Kidney (tissue), 13 donors: ENCODE measurements at regions not wholly inside any gene's neighbourhood (a gene's known extent, or its start where the extent isn't known, plus 50 kb on each side); places are given as distances from the start of the nearest gene placed in this dataset.
"Not testable (repeated sequence)": the region's sequence is repeated elsewhere in the genome, so short reads cannot be mapped to it uniquely, and the experiment has no call there.

Source experiments
- DNase-seq, 5 donors: peaks; one replicate each; pipeline ENCODE4 v3.0.0-alpha.2; 2013 to 2020
- FAIRE-seq: peaks from 2 replicates; lab custom pipeline; 2012; peaks lifted over from hg19 to GRCh38; lab: Jason Lieb, UNC
- H3K27ac ChIP-seq, 2 donors: one replicate each; pipeline ENCODE4 v1.7.0; 2013; ENCODE audit warnings: low read depth in 2 of 2, low read length in 2 of 2, inconsistent platforms in 1 of 2
- H3K27me3 ChIP-seq: one replicate; pipeline ENCODE4 v1.7.1; 2013; ENCODE audit warnings: low read length, inconsistent platforms; ENCODE audit not compliant: control insufficient read depth, insufficient read depth
- H3K36me3 ChIP-seq, 3 donors: one replicate each; pipeline versions ENCODE4 v1.7.0 to v1.7.1; 2013; ENCODE audit warnings: low read length in 3 of 3, control low read depth in 1 of 3, inconsistent platforms in 1 of 3; ENCODE audit not compliant: insufficient read depth in 3 of 3, control insufficient read depth in 2 of 3
- H3K4me1 ChIP-seq, 3 donors: one replicate each; pipeline versions ENCODE4 v1.7.0 to v1.7.1; 2013; ENCODE audit warnings: low read length in 3 of 3, inconsistent platforms in 1 of 3, low read depth in 1 of 3; ENCODE audit not compliant: control insufficient read depth in 2 of 3, insufficient read depth in 2 of 3
- H3K4me3 ChIP-seq, 3 donors: one replicate each; pipeline versions ENCODE4 v1.7.0 to v1.8.1; 2013; ENCODE audit warnings: low read length in 3 of 3, control low read depth in 1 of 3, inconsistent platforms in 1 of 3
- H3K9ac ChIP-seq, 3 donors: one replicate each; pipeline versions ENCODE4 v1.7.0 to v1.7.1; 2013; ENCODE audit warnings: low read length in 3 of 3, control low read depth in 1 of 3, inconsistent platforms in 1 of 3
- H3K9me3 ChIP-seq, 3 donors: one replicate each; pipeline versions ENCODE4 v1.7.0 to v1.7.1; 2013; ENCODE audit warnings: low read length in 3 of 3, control low read depth in 1 of 3, inconsistent platforms in 1 of 3; ENCODE audit not compliant: control insufficient read depth in 2 of 3, insufficient read depth in 1 of 3
- CTCF ChIP-seq: IDR thresholded peaks from 3 replicates; pipeline ENCODE4 v1.5.1; 2012; ENCODE audit warnings: mild to moderate bottlenecking, moderate library complexity, borderline replicate concordance; ENCODE audit not compliant: insufficient read depth; ENCODE audit errors: extremely low read depth
- intact Hi-C: fragments of 100-400 bp; cut with DNase I; formaldehyde crosslinking; loops from one replicate; pipeline ENCODE4 v1.11.1; 2022
- donor health status: control.
- donor health status: control.
- donor health status: control.
- donor health status: control.
- donor health status: control.
- donor health status: DM: yes; HTN: yes; CAD: no.
- donor health status: Normal renal cell carcinoma (clear cell type).

DNA sequence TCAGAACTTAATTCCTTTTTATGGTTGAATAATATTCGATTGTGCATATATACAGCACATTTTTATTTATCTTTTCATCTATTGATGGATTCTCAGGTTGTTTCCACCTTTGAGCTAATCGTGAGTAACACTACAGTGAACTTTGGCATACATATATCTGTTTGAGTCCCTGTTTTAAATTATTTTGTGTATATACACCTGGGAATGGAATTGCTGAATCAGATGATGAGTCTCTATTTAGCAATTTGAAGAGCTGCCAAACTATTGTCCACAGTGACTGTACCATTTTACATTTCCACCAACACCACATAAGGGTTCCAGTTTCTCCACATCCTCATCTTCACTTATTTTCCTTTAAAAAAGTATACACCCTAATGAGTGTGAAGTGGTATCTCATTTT lies 166.2 kb upstream of the FGF13 start:
- no peaks in the 10 kb centered on the region for H3K36me3 ChIP-seq
- H3K9ac ChIP-seq: no peak overlapping the region
- intact Hi-C loops: no loop called here
- FAIRE-seq (no peak), DNase-seq (no peak)
- H3K27me3 ChIP-seq: no peaks in the 10 kb centered on the region
- TF ChIP-seq CTCF: no peak
- H3K27ac ChIP-seq: no peak overlapping the region
- no peak overlapping the region for H3K4me3 ChIP-seq
- H3K9me3 ChIP-seq: no peaks in the 10 kb centered on the region
- no peaks in the 10 kb centered on the region for H3K4me1 ChIP-seq

DNA sequence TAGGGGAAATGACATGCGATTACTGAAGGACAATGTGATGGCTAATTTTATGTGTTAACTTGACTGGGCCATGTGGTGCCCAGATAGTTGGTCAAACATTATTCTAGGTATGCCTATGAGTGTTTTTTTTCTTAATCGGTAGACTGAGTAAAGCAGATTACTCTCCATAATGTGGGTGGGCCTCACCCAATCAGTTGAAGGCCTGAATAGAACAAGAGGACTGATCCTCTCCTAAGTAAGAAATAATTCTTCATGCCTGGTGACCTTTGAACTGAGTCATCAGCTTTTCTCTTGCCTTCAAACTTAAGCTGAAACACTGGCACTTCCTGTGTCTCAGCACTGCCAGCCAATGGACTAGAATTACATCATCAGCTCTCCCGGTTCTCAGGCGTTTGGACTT lies 164.0 kb upstream of the FGF13 start:
- no peaks in the 10 kb centered on the region for H3K27me3 ChIP-seq
- no peaks in the 10 kb centered on the region for H3K36me3 ChIP-seq
- intact Hi-C loops: no loop called here
- H3K9ac ChIP-seq: no peak overlapping the region
- no peak for FAIRE-seq
- H3K27ac ChIP-seq: no peak overlapping the region
- no peak overlapping the region for H3K4me3 ChIP-seq
- no peak for DNase-seq
- H3K9me3 ChIP-seq: no peaks in the 10 kb centered on the region
- no peaks in the 10 kb centered on the region for H3K4me1 ChIP-seq
- no peak for TF ChIP-seq CTCF

- Histone ChIP-seq H3K9ac (no peak overlapping the region), H3K9me3 (no peaks in the 10 kb centered on the region), H3K4me1 (no peaks in the 10 kb centered on the region), H3K36me3 (no peaks in the 10 kb centered on the region), H3K27ac (no peak overlapping the region), H3K4me3 (no peak overlapping the region), H3K27me3 (no peaks in the 10 kb centered on the region)
- FAIRE-seq (no peak), DNase-seq (no peak)
- intact Hi-C loops: no loop called here
- TF ChIP-seq CTCF: no peak
Measured at GRCh38 chrX:138874271-138874935, 162.9 kb upstream of the FGF13 start.

- H3K9me3 ChIP-seq, H3K4me1 ChIP-seq, intact Hi-C loops, H3K27ac ChIP-seq, H3K9ac ChIP-seq, H3K36me3 ChIP-seq, FAIRE-seq, H3K4me3 ChIP-seq, H3K27me3 ChIP-seq, DNase-seq: not testable (repeated sequence)
Measured at GRCh38 chrX:138873640-138874039, 162.1 kb upstream of the FGF13 start.
